ENCODE measurements at regions not wholly inside any gene's neighbourhood (a gene's known extent, or its start where the extent isn't known, plus 50 kb on each side); places are given as distances from the start of the nearest gene placed in this dataset.

GRCh38 chr5:133675376-133676154 is 63.2 kb upstream of the FSTL4 start:
- TF ChIP-seq GATA2 (IDR thresholded peaks at IDR 0.05; ENCODE audit: low read depth, low read length) (no peak), GATA3 (IDR thresholded peaks at IDR 0.05; ENCODE audit: low read depth, low read length) (no peak)
